GM12864 (cell line): ENCODE measurements at regions not wholly inside any gene's neighbourhood (a gene's known extent, or its start where the extent isn't known, plus 50 kb on each side); places are given as distances from the start of the nearest gene placed in this dataset.

Experiments used
- DNase-seq: peaks from one replicate; pipeline ENCODE4 v3.0.0-alpha.2; 2011; ENCODE audit warnings: low read depth
- H3K4me3 ChIP-seq: 2 replicates; pipeline ENCODE4 v1.5.1; 2011; ENCODE audit warnings: mild to moderate bottlenecking, low read depth, low read length, control low read depth
- TF ChIP-seq, protein P1 (sequence below): IDR thresholded peaks from 2 replicates; pipeline ENCODE4 v1.5.1; 2011; ENCODE audit warnings: low read depth, mild to moderate bottlenecking, moderate library complexity, low read length, control low read depth, inconsistent platforms; ENCODE audit errors: missing control alignments

DNA sequence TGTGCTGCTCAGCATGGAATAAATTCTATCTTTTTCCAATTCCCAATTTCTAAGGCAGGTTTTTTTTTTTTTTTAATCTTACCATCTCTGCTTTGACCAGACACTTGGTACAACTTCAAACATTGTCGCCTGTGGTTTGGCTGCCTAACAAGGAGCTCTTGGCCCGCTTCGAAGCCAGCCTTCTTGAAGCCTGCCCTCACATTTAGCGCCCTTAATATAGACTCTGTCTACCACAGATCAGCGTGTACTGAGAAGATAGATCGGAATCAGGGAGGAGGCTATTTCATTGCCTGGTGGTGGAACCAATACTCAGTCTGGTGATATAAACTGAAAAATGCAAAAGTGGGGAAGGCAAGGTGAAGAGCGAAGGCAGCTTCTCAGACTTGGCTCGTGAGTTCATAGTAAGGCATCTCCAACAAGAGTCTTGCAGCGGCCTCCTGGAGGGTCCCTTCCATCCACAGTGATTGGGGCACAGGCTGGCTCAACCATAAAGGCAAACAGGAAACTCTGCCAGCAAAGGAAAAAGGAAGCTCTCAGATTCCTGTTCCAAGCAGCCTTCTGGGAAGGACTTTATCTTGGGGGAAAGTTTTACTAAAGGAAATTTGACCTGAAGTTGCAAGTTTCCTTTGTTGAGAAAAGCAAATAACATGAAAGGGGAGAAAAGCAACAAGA lies 103.2 kb upstream of the BCL2L14 start:
- no peak overlapping the region for H3K4me3 ChIP-seq
- no peak for DNase-seq
- TF ChIP-seq, protein P1, sequence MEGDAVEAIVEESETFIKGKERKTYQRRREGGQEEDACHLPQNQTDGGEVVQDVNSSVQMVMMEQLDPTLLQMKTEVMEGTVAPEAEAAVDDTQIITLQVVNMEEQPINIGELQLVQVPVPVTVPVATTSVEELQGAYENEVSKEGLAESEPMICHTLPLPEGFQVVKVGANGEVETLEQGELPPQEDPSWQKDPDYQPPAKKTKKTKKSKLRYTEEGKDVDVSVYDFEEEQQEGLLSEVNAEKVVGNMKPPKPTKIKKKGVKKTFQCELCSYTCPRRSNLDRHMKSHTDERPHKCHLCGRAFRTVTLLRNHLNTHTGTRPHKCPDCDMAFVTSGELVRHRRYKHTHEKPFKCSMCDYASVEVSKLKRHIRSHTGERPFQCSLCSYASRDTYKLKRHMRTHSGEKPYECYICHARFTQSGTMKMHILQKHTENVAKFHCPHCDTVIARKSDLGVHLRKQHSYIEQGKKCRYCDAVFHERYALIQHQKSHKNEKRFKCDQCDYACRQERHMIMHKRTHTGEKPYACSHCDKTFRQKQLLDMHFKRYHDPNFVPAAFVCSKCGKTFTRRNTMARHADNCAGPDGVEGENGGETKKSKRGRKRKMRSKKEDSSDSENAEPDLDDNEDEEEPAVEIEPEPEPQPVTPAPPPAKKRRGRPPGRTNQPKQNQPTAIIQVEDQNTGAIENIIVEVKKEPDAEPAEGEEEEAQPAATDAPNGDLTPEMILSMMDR = no peak

DNA sequence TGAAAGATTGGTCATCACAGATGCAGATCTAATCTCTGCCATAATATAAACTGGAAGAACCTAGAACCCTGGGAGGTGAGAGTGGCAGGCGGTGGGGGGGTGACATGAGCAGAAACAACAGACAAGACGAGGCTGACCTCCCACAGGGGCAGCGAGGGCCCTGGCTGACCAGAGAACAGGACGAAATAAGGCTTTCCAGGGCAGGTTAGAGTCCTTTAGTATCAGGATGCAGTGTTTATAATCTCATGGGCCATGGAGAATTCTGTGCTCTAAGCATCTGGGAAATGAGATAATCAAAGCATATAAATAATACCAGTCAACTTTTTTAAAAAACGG lies 102.7 kb upstream of the BCL2L14 start:
- H3K4me3 ChIP-seq = no peak overlapping the region
- DNase-seq = no peak
- TF ChIP-seq, protein P1 = no peak

DNA sequence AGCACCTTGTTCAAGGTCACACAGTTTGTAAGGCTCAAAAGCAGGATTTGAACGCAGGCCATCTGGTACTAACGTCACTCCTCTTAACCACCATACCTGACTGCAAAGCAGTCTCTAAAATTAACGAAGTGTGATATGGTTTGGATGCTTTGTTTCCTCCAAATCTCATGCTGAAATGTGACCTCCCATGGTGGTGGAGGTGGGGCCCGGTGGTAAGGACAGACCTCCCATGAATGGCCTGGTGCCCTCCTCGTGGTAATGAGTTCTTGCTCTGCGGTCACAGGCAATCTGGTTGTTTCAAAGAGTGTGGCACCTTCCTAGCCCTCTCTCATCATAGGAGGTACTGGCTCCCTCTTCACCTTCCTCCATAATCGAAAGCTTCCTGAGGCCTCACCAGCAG lies 102.2 kb upstream of the BCL2L14 start:
- H3K4me3 ChIP-seq = no peak overlapping the region
- DNase-seq = no peak
- TF ChIP-seq, protein P1 = no peak

DNA sequence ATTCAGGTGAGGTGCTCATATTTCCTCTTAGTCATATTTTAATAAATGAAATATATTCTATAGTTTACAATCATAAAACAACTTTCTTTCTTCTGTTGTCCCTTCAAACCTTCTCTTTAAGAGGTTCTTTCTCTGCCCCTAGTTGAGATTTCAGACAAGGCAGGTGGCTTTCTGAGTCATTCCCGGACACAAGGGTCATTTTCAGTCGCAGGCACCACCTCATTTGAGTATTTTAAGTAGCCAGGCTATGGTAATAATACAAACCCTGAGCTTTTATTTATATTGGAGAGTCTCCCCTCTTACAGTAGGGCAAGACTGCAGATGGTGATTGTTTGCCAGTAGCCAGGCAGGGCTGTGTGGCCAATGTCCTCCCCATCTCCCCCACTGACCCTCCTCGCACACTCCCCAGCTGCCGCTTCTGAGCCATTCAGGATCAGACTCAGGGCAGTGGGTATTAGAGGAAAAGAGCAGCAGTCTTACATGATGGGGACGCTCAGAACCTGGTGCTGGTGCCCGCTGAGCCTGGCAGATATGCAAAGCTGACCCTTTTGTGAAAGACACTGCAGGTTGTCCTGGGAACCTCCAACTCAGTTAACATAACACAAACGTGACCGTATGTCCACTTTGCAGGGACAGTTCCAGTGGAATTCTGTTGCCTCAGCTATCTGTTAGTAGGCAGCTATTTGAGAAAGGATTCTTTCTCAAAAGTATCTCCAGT lies 101.1 kb upstream of the BCL2L14 start:
- peak; percentile 55 for DNase-seq
- TF ChIP-seq, protein P1 = no peak
- no peak overlapping the region for H3K4me3 ChIP-seq

DNA sequence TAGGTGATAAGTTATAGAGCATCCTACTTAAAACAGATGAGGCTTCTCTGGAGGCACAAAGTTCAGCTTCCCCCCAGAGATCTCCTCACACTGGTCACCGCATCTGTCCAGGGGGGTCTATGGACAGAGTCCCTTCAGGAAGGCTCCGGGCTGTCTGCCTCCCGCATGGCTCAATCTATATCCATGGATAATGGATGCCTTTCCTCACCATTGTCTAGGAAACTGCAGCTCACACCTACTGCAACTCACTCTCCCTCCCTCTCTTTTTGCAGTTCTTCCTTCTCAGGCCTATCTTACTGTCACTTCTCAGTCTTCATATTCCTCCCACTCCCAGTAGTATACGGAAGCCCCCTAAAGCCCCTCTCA lies 100.6 kb upstream of the BCL2L14 start:
- no peak for DNase-seq
- no peak overlapping the region for H3K4me3 ChIP-seq
- TF ChIP-seq, protein P1 = no peak

DNA sequence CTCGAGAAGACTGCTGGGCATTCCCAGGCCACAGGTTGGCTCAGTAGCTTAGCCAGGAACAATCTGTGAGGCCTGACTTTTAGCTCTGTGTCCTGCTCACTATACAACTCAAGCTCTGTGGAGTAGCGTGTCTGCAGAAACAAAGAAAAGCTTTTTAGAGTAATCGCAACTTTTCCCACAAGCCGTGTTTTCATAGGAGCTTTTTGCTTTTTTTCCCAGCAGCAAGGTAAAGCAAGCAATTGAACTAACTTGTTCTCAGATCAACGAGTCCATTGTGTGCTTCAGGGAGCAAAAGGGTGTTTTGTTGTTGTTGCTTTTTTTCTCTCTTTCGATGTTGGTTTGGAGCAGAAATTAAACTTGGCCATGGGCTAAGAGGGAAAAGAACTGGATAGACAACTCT lies 97.3 kb upstream of the BCL2L14 start:
- TF ChIP-seq, protein P1 = no peak
- no peak for DNase-seq
- H3K4me3 ChIP-seq = no peak overlapping the region

DNA sequence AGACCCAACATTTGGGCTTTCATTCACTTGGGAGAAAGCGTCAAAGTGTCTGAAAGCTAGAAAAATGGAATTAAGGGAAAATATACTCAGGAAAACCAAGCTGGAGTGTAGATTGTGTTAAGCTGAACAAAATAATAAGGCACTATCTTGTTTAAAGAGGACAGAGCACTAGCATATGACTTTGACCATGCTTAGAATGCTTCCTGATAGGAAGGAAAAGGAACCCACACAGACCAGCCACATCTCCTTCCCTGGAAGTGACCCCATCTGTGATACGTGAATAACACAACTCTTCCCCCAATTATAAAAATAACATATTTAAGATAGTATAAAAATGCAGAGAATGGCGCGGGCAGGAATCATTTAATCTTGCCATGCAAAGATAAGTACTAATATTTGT lies 94.7 kb upstream of the BCL2L14 start:
- no peak overlapping the region for H3K4me3 ChIP-seq
- DNase-seq = no peak
- TF ChIP-seq, protein P1 = no peak
